NCI-H69 (cell line): ENCODE measurements at regions not wholly inside any gene's neighbourhood (a gene's known extent, or its start where the extent isn't known, plus 50 kb on each side); places are given as distances from the start of the nearest gene placed in this dataset.
"Not testable (repeated sequence)": the region's sequence is repeated elsewhere in the genome, so short reads cannot be mapped to it uniquely, and the experiment has no call there.

Source experiments
- DNase-seq: peaks from one replicate; lab custom pipeline; 2025; lab: John Stamatoyannopoulos, UW

DNA sequence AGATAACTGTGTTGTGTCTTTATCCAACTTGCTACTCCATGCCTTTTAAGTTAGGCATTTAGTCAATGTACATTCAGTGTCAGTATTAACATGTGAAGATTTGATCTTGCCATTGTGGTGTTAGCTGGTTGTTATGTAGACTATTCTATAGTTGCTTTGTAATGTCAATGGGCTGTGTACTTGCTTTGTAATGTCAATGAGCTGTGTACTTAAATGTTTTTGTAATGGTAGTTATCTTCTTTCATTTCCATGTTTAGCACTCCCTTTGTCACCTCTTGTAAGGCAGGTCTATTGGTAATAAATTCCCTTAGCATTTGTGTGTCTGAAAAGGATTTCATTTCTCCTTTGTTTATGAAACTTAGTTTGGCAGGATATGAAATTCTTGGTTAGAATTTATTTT, 53.4 kb downstream of the MC4R start:
- DNase-seq, result no peak

DNA sequence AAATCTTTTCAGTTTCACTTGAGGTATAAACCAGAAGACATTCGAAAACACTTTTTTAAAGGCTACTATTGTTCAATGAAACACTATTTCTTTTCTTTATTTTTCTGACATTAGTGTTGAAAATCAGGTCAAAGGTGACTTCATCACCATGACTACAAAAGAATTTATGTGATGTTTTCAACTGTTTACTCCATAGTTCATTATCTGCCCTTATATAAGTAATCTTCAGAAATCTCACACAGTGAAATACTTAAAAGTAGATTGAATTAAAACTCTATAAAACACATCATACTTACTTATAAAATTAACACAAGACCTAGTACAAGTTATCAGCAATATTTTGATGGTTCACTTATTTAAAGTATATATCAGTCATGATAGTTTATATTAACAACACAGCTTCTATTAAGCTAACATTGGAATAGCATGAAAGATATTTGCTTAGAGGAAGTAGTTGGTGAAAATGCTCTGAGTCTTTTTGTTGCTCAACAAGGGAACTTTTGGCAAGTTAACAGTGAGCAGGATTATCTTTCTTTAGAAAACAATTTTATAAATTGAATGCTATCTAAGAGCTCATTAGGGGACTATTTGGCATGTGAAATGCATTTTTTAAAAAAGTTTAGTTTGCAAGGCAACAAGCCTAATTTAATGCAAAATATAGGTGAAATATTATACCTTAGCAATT, 60.8 kb downstream of the MC4R start:
- DNase-seq, result no peak

DNA sequence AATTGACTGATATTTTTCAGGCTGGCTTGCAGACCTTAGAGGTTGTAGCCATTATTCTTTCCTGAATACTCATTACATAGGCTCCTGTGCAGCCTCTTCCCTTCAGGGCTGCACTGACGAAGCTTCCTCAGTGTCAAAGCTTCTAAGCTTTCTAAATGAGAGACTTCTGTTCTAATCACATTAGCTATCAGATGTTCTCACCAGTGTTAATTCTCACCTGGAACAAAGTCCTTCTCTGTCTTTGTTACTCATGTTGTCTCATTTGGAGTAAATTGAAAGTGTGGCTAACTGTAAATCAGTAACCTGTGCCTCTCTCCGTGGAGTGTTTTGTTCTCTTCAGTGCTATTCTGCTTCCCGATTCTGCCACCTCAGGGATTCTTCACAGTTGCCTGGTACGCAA, 76.9 kb downstream of the MC4R start:
- peak; percentile 54 for DNase-seq

DNA sequence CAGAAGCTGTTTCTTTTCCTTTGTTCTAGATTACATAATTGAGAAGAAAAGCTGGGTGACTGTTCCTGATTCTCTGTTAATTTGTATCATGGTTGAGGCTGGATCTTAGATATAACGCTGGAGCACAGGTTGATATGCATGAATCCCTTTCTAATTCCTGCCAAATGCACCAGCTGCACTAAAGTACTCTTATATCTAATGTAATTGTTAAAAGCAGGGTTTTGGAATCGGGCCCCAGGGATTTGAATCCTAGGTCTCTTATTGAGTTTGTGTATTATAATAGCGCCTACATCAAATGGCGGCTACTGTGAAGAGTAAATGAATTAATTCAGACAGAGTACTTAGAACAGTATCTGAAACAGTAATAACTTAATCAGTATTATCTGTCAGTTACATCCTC, 80.4 kb downstream of the MC4R start:
- DNase-seq, result peak; percentile 77

DNA sequence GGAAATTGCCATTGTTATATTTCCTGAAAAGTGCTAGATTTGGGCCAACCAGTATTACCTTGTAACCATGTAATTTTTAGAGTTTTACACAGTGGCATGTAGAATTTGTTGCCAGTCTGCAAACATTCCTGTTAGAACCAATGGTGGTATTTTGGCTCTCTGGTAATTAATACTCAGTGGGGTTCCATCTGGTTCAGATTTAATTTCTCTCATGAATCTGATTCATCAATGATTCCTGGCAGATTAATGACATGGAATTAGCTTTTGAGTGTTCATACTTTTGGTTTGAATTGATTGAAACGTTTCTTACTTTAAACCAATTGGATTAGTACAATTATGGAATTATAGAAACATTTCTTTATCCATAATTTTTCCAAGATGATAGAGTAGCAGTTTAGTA, 93.2 kb downstream of the MC4R start:
- DNase-seq, result no peak

DNA sequence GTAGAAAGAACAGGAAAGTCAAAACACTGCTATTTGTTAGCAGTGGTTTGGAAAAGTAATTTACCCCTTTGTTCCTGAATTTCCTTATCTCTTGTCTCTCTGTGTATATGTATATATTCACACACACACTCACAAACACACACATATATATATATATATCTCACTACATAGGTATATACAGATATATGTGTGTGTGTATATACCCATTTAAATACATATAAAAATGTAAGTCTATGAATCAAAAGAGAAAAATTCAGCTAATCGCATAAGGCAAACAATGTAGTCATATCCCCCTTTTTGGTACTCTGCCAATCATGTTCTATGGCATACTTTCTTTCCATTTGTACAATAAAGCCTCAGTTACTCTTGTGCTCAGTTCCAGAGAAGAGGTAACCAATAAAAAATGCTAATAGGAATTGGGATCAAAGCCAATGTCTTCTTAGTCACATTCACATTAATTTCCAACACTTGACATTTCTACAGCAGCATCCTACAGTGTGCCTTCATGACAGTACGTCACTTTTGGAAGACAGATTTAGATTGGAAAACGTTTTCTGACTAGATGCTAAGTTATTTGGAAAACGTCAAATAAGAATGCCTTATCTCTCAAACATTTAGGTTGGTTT, 94.6 kb downstream of the MC4R start:
- peak; percentile 42 for DNase-seq

DNA sequence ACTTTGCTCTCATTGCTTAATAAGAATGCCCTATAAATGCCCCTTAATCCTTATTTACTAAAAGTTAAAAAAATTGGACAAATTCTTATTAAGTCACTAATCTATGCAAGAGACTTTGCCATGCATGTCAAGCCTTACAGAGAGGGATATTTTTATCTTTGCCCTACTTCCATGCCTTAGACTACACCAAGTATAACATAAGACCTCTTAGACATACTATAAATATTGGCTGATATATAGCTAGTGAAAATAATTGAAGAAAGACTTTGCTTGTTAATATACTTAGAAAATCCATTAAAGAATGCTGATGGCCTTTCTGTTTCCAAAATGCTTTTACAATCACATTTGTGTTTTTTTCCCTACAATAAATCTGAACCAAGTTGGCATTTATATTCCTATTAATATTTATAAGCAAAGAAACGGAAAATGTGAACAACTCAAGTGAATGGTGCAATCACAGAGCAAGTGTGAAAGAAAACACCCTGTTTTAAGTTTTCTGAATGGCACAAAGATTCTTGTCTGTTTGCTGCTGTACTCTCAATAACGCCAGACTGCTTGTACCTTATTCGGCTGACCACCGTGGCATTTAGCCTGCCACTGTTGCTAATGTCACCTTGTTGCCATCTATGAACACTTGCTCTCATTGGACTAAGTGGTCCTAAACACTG, 105.0 kb downstream of the MC4R start:
- no peak for DNase-seq

DNA sequence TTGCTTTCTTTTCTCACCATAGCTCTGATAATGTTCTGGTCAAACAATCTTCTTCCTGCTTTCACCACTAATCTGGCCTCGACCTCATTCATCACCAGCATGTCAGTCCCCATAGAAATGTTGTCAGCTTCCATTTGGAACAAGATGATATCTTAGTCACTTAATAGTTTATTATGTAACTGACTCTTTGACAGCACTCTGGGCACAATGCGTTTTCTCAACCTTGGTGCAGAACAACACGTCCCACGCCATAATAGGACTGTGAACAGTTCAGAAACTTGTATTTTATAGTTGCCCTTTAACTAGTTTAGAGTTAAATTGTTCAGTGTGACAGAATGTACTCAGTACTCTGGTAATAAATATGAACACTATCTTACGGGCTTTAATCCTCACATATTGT, 106.0 kb downstream of the MC4R start:
- no peak for DNase-seq

DNA sequence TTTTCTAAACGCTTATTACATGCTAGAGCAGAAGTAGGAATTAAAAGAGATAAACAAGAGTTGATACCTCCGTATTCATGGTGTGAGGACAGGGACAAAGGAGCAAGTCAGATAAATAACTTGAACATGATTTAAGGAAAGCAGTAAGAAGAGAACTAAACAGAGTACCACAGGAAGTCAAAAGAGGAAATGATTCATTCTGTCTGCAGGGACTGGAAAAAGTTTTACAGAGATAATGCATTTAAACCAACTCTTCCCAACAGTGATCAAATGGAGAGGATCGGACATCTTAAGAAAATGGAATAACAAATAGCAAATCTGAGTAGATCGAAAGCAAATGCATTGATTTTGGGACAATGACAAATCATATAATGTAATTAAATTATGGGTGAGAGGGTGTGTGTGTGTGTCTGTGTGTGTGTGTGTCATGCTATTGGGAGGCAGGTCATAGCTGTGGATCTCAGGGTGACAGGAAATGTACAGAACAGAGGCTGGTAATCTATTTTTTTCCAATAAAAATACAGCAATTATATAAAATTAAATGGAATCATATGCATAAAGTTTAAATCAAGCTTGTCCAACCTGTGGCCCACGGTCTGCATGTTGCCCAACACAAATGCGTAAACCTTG, 113.4 kb downstream of the MC4R start:
- DNase-seq, result no peak

DNA sequence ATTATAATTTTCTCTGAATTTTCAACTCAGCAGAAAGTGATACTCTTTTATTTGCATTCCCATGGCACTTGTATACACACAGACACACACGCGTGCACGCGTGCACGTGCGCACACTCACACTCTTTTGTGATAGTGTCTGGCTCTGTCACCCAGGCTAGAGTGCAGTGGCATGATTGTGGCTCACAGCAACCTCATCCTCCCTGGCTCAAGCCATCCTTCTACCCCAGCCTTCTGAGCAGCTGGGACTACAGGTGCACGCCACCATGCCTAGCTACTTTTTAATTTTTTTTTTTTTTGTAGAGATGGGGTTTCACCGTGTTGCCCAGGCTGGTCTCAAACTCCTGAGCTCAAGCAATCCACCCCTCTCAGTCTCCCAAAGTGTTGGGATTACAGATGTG, 123.2 kb downstream of the MC4R start:
- no peak for DNase-seq

DNA sequence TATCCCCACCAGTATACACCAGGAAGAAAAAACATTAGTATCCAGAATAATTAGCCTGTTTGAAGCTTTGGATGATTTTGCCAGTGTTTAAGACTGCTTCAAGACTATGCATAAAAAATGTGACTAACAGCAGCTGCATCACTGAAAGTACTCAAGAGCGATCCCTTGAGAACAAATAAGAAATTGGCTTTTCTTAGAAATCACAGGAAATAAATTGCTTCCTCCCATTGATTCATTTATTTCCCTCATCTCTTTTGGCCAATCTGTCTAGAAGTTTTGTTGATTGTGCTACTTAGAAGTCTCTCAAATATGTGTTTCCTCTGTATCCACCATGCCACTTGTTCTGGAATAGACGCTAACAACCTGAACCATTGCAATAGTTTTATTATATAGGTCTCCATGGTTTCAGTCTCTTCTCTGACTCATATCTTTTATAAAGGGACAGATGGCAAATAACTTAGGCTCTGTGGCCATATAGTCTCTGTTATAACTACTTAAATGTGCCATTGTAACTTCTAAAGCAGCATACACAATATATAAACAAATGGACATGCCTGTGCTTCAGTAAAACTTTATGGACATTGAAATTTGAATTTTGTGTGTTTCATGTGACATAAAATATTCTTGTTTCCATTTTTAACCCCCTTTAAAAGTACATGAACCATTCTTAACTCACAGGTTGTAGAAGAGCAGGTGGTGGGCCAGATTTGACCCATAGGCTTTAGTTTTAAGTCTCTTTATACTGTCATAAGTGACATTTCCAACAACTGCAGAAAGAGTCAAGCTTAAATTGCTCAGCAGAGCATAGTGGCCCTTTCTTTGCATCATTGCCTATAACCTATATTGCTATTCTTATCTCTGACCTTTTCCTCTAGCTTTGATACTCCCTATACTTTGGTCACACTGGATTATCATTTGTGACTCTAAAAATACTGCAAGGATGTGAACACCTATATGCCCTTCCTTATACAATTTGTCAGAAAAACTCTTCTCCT, 123.9 kb downstream of the MC4R start:
- DNase-seq, result peak; percentile 21

DNA sequence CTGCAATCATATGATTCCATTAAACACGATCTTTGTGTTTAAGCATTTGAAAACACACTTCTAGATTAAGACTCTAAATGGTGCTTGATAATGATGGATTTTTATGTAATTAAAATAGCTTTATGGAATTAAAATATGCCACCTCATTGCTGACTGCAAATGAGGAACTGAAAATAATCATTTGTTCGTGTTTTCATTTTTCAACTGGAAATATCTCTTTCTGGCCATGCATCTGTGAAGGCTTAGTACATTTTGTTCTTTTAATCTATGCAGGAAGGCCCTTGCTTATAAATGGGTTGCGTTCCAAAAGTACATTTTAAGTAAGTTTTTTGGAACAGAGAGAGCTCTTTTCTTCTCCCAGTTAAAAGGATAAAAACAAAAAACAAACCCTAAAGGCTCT, 125.5 kb downstream of the MC4R start:
- no peak for DNase-seq

DNA sequence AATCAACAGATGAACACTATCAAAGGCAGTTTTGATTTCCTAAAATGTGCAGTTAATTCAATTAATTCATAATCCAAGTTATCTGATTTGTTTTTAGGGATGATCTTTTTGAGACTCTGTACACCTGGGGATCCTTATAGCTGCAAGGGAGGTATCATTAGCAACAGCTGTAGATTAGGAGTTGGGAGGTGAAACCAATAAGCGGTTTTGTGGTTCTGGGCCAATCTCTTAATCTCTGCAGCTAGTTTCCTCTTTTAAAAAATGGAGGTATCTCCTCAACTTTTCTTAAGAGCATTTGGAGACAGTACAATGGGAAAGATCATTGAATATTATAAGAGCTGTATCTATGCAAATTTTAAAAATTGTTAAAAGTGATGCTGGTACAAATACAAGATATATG, 126.0 kb downstream of the MC4R start:
- DNase-seq, result no peak

DNA sequence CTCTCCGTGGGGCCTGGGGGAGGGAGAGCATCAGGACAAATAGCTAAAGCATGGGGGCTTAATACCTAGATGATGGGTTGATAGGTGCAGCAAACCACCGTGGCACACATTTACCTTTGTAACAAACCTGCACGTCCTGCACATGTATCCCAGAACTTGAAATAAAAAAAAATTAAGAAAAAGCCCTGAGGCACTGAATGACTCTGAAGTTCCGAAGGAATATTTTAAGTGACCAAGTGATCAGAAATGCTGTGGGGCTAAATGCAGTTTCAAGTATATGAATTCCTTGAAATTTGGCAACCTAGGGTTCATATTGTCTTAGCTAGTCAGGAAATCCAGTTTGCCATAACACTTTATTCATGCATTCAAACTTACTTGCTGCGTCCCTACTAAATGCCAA, 127.5 kb downstream of the MC4R start:
- DNase-seq, result no peak

DNA sequence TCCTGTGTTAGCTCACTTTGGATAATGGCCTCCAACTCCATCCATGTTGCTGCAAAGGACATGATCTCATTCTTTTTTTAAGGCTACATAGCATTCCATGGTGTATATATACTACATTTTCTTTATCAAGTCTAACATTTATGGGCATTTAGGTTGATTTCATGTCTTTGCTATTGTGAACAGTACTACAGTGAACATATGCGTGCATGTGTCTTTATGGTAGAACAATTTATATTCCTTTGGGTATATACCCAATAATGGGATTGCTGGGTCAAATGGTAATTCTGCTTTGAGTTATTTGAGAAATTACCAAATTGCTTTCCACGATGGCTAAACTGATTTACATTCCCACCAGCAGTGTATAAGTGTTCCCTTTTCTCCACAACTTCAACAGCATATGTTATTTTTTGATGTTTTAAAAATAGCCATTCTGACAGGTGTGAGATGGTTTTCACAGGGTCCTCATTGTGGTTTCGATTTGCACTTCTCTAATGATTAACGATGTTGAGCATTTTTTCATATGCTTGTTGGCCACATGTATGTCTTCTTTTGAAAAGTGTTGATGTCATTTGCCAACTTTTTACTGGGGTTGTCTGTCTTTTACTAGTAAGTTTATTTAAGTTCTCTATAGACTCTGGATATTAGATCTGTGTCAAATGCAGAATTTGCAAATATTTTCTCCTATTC, 133.4 kb downstream of the MC4R start:
- DNase-seq, result not testable (repeated sequence)

DNA sequence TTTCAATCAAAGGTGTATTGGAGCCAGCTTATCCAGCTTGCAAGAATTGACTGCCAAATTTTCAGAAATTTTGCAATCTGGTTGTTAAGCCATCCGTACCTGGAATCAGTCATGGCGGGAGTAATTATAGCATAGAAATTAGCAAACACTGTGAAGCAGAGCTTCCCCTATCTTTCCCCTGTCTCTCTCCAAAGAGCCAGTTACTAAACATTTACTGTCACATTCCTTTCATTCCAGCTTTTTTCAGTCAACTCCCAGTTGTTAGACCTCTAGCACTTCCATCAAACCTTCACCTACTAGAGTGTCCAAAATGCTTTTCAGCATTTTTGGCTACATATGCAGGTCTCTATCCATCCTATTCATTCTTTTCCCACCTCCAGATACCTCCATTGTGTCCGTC, 137.4 kb downstream of the MC4R start:
- no peak for DNase-seq

DNA sequence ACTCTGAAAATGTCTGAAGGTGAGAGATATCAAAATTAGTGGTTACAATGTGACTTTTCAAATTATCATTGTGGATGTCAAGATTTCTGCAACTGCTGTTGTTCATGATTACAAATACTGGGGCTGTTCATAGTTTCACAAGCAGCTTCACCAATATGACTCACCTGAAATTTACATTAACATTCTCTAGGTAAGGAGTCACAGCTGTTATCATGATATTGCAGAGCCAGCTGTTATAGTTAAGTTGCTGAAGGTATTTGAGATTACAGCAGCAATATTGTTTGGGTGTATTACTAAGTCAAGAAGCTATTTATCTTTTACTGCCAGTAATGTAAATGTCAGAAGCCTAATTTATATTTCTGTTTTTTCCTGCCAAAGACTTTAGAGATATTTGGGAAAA, 140.0 kb downstream of the MC4R start:
- peak; percentile 17 for DNase-seq

DNA sequence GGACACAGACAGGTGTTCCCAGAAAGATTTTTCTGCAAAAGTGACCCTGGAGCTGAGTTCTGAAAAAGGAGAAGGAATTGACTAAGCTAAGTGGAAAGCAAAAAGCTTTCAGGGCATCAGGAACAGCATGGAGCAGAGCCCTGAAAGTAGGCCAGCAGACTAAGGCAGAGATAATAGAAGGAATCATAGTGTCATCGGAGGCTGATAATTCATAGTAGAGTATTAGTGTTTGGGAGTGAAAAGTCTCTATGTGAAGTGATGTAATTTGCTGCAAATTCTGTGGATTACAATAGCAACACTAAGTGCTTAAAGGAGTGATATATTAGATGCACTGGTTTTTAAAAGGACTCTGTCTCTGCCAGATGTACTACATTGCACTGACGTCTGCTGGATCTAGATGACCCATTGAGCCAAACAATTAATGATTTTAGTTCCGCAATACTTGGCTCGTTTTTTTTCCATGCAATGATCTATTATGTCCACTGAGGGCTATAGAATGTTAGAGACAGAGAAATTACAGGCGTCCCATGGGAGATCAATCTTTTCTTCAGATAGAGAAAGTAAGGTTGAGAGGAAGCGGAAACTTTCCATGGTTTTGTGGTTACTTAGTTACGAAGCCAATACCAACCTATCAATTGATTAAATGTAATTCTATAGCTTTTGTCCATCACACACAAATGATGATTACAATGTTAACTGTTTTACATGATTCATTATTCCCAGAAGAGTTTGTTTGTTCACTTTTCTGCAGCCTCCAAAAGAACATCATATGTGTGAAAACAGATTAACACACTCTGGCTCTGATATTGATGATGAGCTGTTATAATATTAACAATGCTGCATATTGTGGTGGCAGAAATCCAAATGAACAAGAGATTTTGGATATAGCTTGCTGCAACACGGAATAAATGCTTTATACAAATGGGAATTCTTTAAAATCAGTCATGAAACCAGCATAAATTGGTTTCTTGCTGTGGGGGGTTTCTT, 143.7 kb downstream of the MC4R start:
- no peak for DNase-seq

DNA sequence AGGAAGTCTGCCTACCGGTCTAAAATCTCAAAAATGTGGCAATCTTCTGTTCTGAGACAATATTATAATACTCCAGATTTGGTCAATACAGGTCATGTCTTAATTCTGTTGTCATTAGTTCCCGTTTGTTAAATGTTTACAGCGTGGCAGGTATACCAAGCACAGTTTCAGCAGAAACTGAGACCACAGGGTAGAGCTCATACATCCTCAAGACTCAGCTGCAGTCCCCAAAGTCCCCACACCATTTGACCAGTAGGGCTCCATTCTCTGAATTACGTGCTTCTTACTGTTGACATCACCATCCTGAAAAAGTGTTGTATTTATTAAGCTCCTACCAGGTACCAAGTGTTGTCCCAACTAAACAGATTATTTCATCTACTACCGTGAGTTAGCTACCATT, 157.1 kb downstream of the MC4R start:
- no peak for DNase-seq

DNA sequence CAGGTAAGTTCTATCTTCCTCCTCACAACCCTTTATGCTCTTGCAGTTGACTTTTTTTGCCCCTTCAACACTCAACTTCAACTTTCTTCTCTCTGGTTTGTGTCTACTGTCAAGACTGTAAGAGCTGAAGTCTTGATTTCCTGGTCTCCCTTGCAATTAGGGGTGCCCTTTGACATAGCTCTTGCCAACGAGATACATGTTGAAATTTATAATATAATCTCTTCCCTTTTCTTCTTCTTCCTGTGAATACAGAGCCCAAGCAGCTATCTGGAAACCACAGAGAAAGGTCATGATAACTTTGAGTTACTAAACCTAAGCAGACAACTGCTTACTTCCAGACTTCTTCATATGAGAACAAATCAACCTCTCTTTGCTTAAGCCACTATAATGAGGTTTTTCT, 163.5 kb downstream of the MC4R start:
- DNase-seq, result no peak
